Right renal cortex interstitium (tissue), 3 donors: ENCODE measurements at regions not wholly inside any gene's neighbourhood (a gene's known extent, or its start where the extent isn't known, plus 50 kb on each side); places are given as distances from the start of the nearest gene placed in this dataset.

ENCODE experiments used
- DNase-seq, 3 donors: peaks; one replicate each; pipeline ENCODE4 v3.0.0-alpha.2; 2013; ENCODE audit warnings: low read depth in 3 of 3, low spot score in 2 of 3

- no peak for DNase-seq
These were observed 267.3 kb downstream of the MTRR start for GRCh38 chr5:8136271-8136670.

- DNase-seq: no peak
These were observed 269.1 kb downstream of the MTRR start for GRCh38 chr5:8137941-8138550.

- DNase-seq: no peak
These were observed 269.9 kb downstream of the MTRR start for GRCh38 chr5:8138884-8139283.

- no peak for DNase-seq
These were observed 281.8 kb downstream of the MTRR start for GRCh38 chr5:8150791-8151190.

- no peak for DNase-seq
These were observed 287.8 kb downstream of the MTRR start for GRCh38 chr5:8156706-8157105.

GRCh38 chr5:8157320-8157822 is 288.4 kb downstream of the MTRR start:
- no peak for DNase-seq

- no peak for DNase-seq
These were observed 307.2 kb downstream of the MTRR start for GRCh38 chr5:8176101-8176693.

- no peak for DNase-seq
These were observed 315.6 kb downstream of the MTRR start for GRCh38 chr5:8184455-8185063.

GRCh38 chr5:8185852-8186251 is 316.9 kb downstream of the MTRR start:
- no peak for DNase-seq

- no peak for DNase-seq
These were observed 320.1 kb downstream of the MTRR start for GRCh38 chr5:8188874-8189565.

- DNase-seq: no peak
These were observed 323.9 kb downstream of the MTRR start for GRCh38 chr5:8192840-8193239.

- DNase-seq: no peak
These were observed 327.1 kb downstream of the MTRR start for GRCh38 chr5:8196061-8196460.

- DNase-seq: no peak
These were observed 339.4 kb downstream of the MTRR start for GRCh38 chr5:8208307-8208706.

- no peak for DNase-seq
These were observed 340.6 kb downstream of the MTRR start for GRCh38 chr5:8209500-8209899.

- no peak for DNase-seq
These were observed 344.8 kb downstream of the MTRR start for GRCh38 chr5:8213701-8214240.

GRCh38 chr5:8216921-8217320 is 348.0 kb downstream of the MTRR start:
- no peak for DNase-seq

GRCh38 chr5:8226148-8226547 is 357.2 kb downstream of the MTRR start:
- DNase-seq: no peak

GRCh38 chr5:8227112-8227511 is 358.2 kb downstream of the MTRR start:
- no peak for DNase-seq

GRCh38 chr5:8229551-8229950 is 360.6 kb downstream of the MTRR start:
- no peak for DNase-seq

- no peak for DNase-seq
These were observed 361.9 kb downstream of the MTRR start for GRCh38 chr5:8230868-8231267.

- DNase-seq: no peak
These were observed 364.5 kb downstream of the MTRR start for GRCh38 chr5:8233479-8233878.
